Neuronal stem cell (in vitro differentiated cells): ENCODE measurements at regions not wholly inside any gene's neighbourhood (a gene's known extent, or its start where the extent isn't known, plus 50 kb on each side); places are given as distances from the start of the nearest gene placed in this dataset.

Experiments
- DNase-seq: peaks from one replicate; pipeline ENCODE4 v3.0.0-alpha.2; 2013; ENCODE audit warnings: low spot score
- H2AFZ ChIP-seq: one replicate; pipeline ENCODE4 v1.6.1; 2013; ENCODE audit warnings: mild to moderate bottlenecking, low read length, inconsistent platforms
- H2AK5ac ChIP-seq: 2 replicates; pipeline ENCODE4 v1.6.1; 2013; ENCODE audit warnings: low read depth, mild to moderate bottlenecking, inconsistent platforms, low read length, moderate library complexity, mixed read lengths
- H2BK120ac ChIP-seq: 2 replicates; pipeline ENCODE4 v1.6.1; 2013; ENCODE audit warnings: low read depth, mild to moderate bottlenecking, inconsistent platforms, low read length, moderate library complexity, mixed read lengths
- H2BK12ac ChIP-seq: one replicate; pipeline ENCODE4 v1.6.1; 2013; ENCODE audit warnings: low read length, inconsistent platforms
- H2BK15ac ChIP-seq: 2 replicates; pipeline ENCODE4 v1.6.1; 2013; ENCODE audit warnings: mild to moderate bottlenecking, low read length, inconsistent platforms, mixed read lengths
- H2BK5ac ChIP-seq: one replicate; pipeline ENCODE4 v1.6.1; 2013; ENCODE audit warnings: inconsistent platforms, mild to moderate bottlenecking, low read length, moderate library complexity
- H3K14ac ChIP-seq: one replicate; pipeline ENCODE4 v1.6.1; 2013; ENCODE audit warnings: low read length, inconsistent platforms
- H3K18ac ChIP-seq: 2 replicates; pipeline ENCODE4 v1.6.1; 2013; ENCODE audit warnings: low read length, inconsistent platforms
- H3K23ac ChIP-seq: 2 replicates; pipeline ENCODE4 v1.6.1; 2013; ENCODE audit warnings: low read depth, mild to moderate bottlenecking, mixed read lengths, low read length, inconsistent platforms; ENCODE audit not compliant: poor library complexity
- H3K27ac ChIP-seq: replicated peaks from 3 replicates; pipeline ENCODE4 v1.5.1; 2013; ENCODE audit warnings: low read length, inconsistent platforms
- H3K27me3 ChIP-seq, 3 experiments: 2 replicates each; pipeline ENCODE4 v1.6.1; 2013; ENCODE audit warnings: low read length in 3 of 3, mild to moderate bottlenecking in 2 of 3, inconsistent platforms in 1 of 3, low read depth in 1 of 3, mixed read lengths in 1 of 3, moderate library complexity in 1 of 3; ENCODE audit not compliant: control insufficient read depth in 3 of 3, insufficient read depth in 3 of 3
- H3K36me3 ChIP-seq, 2 donors: replicated peaks in 1 of 2; 2 replicates each; pipeline ENCODE4 v1.6.1; 2013; ENCODE audit warnings: low read length in 2 of 2; ENCODE audit not compliant: control insufficient read depth in 2 of 2, insufficient read depth in 2 of 2
- H3K4ac ChIP-seq: 2 replicates; pipeline ENCODE4 v1.6.1; 2013; ENCODE audit warnings: inconsistent platforms, mild to moderate bottlenecking, low read length, moderate library complexity
- H3K4me1 ChIP-seq, 2 donors: 1 replicate in 1 of 2; 2 replicates in 1 of 2; pipeline ENCODE4 v1.6.1; 2013; ENCODE audit warnings: low read length in 2 of 2, low read depth in 1 of 2; ENCODE audit not compliant: control insufficient read depth in 2 of 2, insufficient read depth in 1 of 2
- H3K4me2 ChIP-seq: one replicate; pipeline ENCODE4 v1.6.1; 2013; ENCODE audit warnings: mild to moderate bottlenecking, low read length, inconsistent platforms; ENCODE audit not compliant: insufficient read depth, poor library complexity, severe bottlenecking
- H3K4me3 ChIP-seq, 2 donors: 2 replicates each; pipeline ENCODE4 v1.5.1; 2013; ENCODE audit warnings: low read length in 2 of 2, mild to moderate bottlenecking in 2 of 2, inconsistent platforms in 1 of 2, moderate library complexity in 1 of 2
- H3K79me1 ChIP-seq: one replicate; pipeline ENCODE4 v1.6.1; 2013; ENCODE audit warnings: low read depth, mild to moderate bottlenecking, inconsistent platforms, low read length, moderate library complexity
- H3K9ac ChIP-seq: one replicate; pipeline ENCODE4 v1.6.1; 2013; ENCODE audit warnings: mild to moderate bottlenecking, low read depth, low read length, inconsistent platforms; ENCODE audit not compliant: poor library complexity
- H3K9me3 ChIP-seq, 2 donors: replicated peaks in 1 of 2; 2 replicates each; pipeline versions ENCODE3 to v1.6.1; 2013; ENCODE audit warnings: low read length in 2 of 2, mild to moderate bottlenecking in 2 of 2, inconsistent platforms in 1 of 2, low read depth in 1 of 2, mixed read lengths in 1 of 2, moderate library complexity in 1 of 2; ENCODE audit not compliant: control insufficient read depth in 2 of 2, insufficient read depth in 1 of 2
- H4K8ac ChIP-seq: one replicate; pipeline ENCODE4 v1.6.1; 2013; ENCODE audit warnings: low read depth, mild to moderate bottlenecking, inconsistent platforms, low read length, moderate library complexity
- H4K91ac ChIP-seq: one replicate; pipeline ENCODE4 v1.6.1; 2013; ENCODE audit warnings: low read length, low read depth, mild to moderate bottlenecking, inconsistent platforms; ENCODE audit not compliant: poor library complexity
- WGBS, 2 donors: extraction: QIAGEN DNeasy Blood & Tissue Kit; methylation state at CpG; one replicate each; pipeline ENCODE4 v1.1.7; 2013; ENCODE audit warnings: missing lambda C conversion rate in 2 of 2, mixed read lengths in 1 of 2; ENCODE audit not compliant: insufficient read length in 2 of 2, insufficient replicate concordance in 1 of 2; ENCODE audit errors: extremely low coverage in 2 of 2; 5-methylcytosine and 5-hydroxymethylcytosine counted together

DNA sequence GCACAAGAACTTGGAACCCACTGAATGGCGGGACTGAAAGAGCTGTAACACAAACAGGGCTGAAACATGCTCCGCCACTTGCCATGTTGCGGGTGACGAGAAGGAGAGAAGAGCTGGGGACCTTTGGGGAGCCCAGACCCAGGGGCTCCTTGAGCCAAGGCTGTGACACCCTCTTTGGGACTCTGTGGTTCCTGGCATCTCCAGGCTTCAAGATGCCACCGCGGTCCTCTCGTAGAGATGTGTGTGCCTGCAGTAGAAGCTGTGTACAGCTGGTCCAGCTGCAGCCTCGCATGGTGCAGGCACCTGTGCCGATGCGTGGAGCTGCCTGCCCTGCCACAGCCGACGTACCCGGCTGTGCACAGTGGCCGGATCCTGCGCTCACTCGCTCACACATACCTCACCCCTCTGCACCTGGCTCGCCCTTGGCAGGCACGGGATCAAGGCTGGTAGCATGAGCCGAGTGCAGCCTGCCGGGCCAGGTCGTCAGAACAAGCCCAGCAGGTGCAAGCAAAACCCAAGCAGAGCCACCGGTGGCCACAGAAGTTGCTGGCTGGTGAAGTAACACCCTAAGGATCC, 1385.8 kb downstream of the PCDH9 start:
- H3K79me1 ChIP-seq, result no peaks in the 10 kb centered on the region

DNA sequence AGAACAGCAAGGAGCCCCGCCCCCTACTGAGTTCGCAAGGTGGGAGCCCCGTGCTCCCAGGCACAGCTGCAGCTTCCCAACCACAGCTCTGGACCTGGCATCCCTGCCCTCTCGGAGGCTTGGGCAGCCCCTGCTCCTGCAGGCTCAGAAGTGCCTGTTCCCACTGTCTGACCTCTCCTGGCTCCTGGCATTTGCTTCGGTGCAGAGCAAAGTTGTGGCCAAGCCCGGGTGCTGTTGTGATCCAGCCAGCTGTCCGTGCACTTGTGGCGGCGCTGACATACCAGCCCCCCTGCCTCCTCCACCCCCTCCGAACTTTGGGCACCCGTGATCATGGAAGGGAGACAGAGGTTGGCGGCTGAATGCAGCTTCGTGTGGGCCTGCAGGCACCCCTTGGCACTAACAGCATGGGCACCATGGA, 1386.8 kb downstream of the PCDH9 start:
- H4K91ac ChIP-seq, result no peak overlapping the region
- no peaks in the 10 kb centered on the region for H3K4me1 ChIP-seq
- peak overlapping the region; percentile 50 for H4K8ac ChIP-seq
- no peak overlapping the region for H2BK120ac ChIP-seq
- H3K23ac ChIP-seq, result no peak overlapping the region
- H3K27me3 ChIP-seq, result no peaks in the 10 kb centered on the region
- peak overlapping the region; percentile 50 for H2AK5ac ChIP-seq
- DNase-seq, result no peak
- peak overlapping the region; percentile 15 for H2BK15ac ChIP-seq
- H3K4me3 ChIP-seq, result no peak overlapping the region
- no peak overlapping the region for H3K27ac ChIP-seq
- no peak overlapping the region for H2AFZ ChIP-seq
- H3K4me2 ChIP-seq, result no peak overlapping the region
- no peaks in the 10 kb centered on the region for H3K79me1 ChIP-seq
- H3K4ac ChIP-seq, result no peak overlapping the region
- no peaks in the 10 kb centered on the region for H3K36me3 ChIP-seq
- peak overlapping the region; percentile 60 for H3K18ac ChIP-seq
- H3K14ac ChIP-seq, result peak overlapping the region; percentile 63
- WGBS, 2 donors, result no CpG with 5 or more reads among the region's 13 CpGs
- H2BK12ac ChIP-seq, result no peak overlapping the region
- H2BK5ac ChIP-seq, result no peak overlapping the region
- no peaks in the 10 kb centered on the region for H3K9me3 ChIP-seq
- no peak overlapping the region for H3K9ac ChIP-seq

More for the DNA sequence above, 1385.8 kb downstream of the PCDH9 start:
- H4K91ac ChIP-seq, result no peak overlapping the region
- H3K27ac ChIP-seq, result no peak overlapping the region
- no peak overlapping the region for H2BK15ac ChIP-seq
- no peak overlapping the region for H3K14ac ChIP-seq
- H2BK120ac ChIP-seq, result no peak overlapping the region
- no peak overlapping the region for H3K9ac ChIP-seq
- peak overlapping the region; percentile 27 for H3K18ac ChIP-seq
- H3K27me3 ChIP-seq, result no peaks in the 10 kb centered on the region
- no peak for DNase-seq
- H3K4me3 ChIP-seq, result peak overlapping the region in 1 of 2 donors; percentile 62
- no peak overlapping the region for H3K4me2 ChIP-seq
- H3K9me3 ChIP-seq, result no peaks in the 10 kb centered on the region
- no peak overlapping the region for H2AFZ ChIP-seq
- H3K4me1 ChIP-seq, result no peaks in the 10 kb centered on the region
- no peak overlapping the region for H2BK5ac ChIP-seq
- no peak overlapping the region for H2BK12ac ChIP-seq
- no peak overlapping the region for H4K8ac ChIP-seq
- no peak overlapping the region for H3K23ac ChIP-seq
- no peaks in the 10 kb centered on the region for H3K36me3 ChIP-seq
- whole genome bisulfite sequencing, 2 donors, result no CpG with 5 or more reads among the region's 22 CpGs
- no peak overlapping the region for H3K4ac ChIP-seq
- H2AK5ac ChIP-seq, result no peak overlapping the region

DNA sequence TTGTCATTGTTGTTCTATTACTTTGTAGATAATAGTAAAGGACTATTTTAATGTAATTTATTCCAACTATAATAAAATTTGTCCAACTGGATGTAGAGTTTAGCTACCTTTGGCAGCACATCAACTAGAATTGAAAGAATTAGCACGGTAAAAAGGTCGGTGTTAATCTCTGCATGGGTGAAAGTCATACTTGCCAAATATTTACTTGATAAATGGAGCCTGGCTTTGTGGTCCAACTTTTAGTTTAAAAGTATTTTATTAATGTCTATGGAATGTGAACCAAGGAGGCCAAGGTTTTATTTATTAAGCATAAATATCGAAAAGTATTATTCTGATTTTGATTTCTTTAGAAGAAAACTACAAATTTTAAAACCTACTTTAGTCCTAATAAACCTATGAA, 1389.0 kb downstream of the PCDH9 start:
- Histone ChIP-seq H3K27ac (no peak overlapping the region), H2BK12ac (no peak overlapping the region), H4K91ac (no peak overlapping the region), H3K9ac (no peak overlapping the region), H3K79me1 (no peaks in the 10 kb centered on the region), H3K23ac (no peak overlapping the region), H3K4me2 (no peak overlapping the region), H2BK120ac (no peak overlapping the region), H3K4ac (no peak overlapping the region), H3K9me3 (no peaks in the 10 kb centered on the region), H3K14ac (no peak overlapping the region), H3K4me1 (no peaks in the 10 kb centered on the region), H3K4me3 (no peak overlapping the region), H3K27me3 (no peaks in the 10 kb centered on the region), H3K18ac (no peak overlapping the region), H2BK15ac (no peak overlapping the region), H2BK5ac (no peak overlapping the region), H2AFZ (no peak overlapping the region), H4K8ac (no peak overlapping the region), H2AK5ac (no peak overlapping the region), H3K36me3 (no peaks in the 10 kb centered on the region)
- no CpG with 5 or more reads among the region's 3 CpGs for WGBS, 2 donors
- DNase-seq, result no peak

DNA sequence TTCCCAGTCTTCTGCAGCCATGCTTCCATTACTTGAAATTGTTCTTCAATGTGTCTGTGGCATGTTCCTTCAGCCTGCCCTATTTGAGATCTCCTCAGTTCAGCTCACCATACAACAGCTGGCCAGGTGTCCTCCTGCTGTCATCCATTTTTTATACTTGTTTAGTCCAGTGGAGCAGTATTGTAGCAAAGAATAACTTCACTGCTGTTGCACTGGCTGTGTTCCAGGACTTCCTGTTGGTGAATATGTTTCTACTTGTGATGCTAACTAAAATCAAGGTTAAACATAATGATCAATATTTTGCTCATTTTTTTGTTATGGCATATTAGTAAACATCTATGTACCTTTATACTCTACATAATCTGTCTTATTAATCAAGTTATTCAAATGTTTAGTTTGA, 1394.1 kb downstream of the PCDH9 start:
- Histone ChIP-seq H3K27ac (no peak overlapping the region), H3K36me3 (no peaks in the 10 kb centered on the region), H2BK12ac (no peak overlapping the region), H3K23ac (no peak overlapping the region), H3K4ac (no peak overlapping the region), H2AK5ac (no peak overlapping the region), H3K27me3 (no peaks in the 10 kb centered on the region), H3K4me3 (no peak overlapping the region), H2BK15ac (no peak overlapping the region), H3K79me1 (no peaks in the 10 kb centered on the region), H3K18ac (no peak overlapping the region), H4K91ac (no peak overlapping the region), H3K9me3 (no peaks in the 10 kb centered on the region), H2BK5ac (no peak overlapping the region), H3K14ac (no peak overlapping the region), H2AFZ (no peak overlapping the region), H3K4me2 (no peak overlapping the region), H4K8ac (no peak overlapping the region), H3K4me1 (no peaks in the 10 kb centered on the region), H3K9ac (no peak overlapping the region), H2BK120ac (no peak overlapping the region)
- DNase-seq, result no peak
